GM18951 (cell line): ENCODE measurements at regions not wholly inside any gene's neighbourhood (a gene's known extent, or its start where the extent isn't known, plus 50 kb on each side); places are given as distances from the start of the nearest gene placed in this dataset.

ENCODE experiments used
- POLR2A ChIP-seq: IDR thresholded peaks from 4 replicates; pipeline ENCODE4 v1.6.1; 2011; ENCODE audit warnings: mild to moderate bottlenecking; ENCODE audit not compliant: insufficient read length, insufficient read depth; ENCODE audit errors: extremely low read depth
- in situ Hi-C: fragments of 300-500 bp; cut with MboI; formaldehyde crosslinking; loops from one replicate; pipeline ENCODE4 v1.12.0; 2022; ENCODE audit warnings: low sequenced_read_pairs, mixed read lengths, inconsistent platforms; ENCODE audit not compliant: unreplicated experiment

- no peak for TF ChIP-seq POLR2A
- in situ Hi-C loops = no loop called here
Observed at GRCh38 chr3:193971966-193972365, 164.0 kb upstream of the HES1 start.

GRCh38 chr3:193972832-193973231 is 163.1 kb upstream of the HES1 start:
- in situ Hi-C loops = no loop called here
- TF ChIP-seq POLR2A = no peak

- in situ Hi-C loops = no loop called here
- TF ChIP-seq POLR2A = no peak
Observed at GRCh38 chr3:193974191-193974652, 161.7 kb upstream of the HES1 start.

- TF ChIP-seq POLR2A = no peak
- in situ Hi-C loops = no loop called here
Observed at GRCh38 chr3:193974671-193975535, 161.0 kb upstream of the HES1 start.

GRCh38 chr3:193977622-193978021 is 158.3 kb upstream of the HES1 start:
- in situ Hi-C loops = no loop called here
- no peak for TF ChIP-seq POLR2A

- in situ Hi-C loops = no loop called here
- no peak for TF ChIP-seq POLR2A
Observed at GRCh38 chr3:193978030-193978429, 157.9 kb upstream of the HES1 start.

- TF ChIP-seq POLR2A = no peak
- in situ Hi-C loops = no loop called here
Observed at GRCh38 chr3:193978486-193978885, 157.5 kb upstream of the HES1 start.

- in situ Hi-C loops = no loop called here
- TF ChIP-seq POLR2A = no peak
Observed at GRCh38 chr3:193980326-193980725, 155.6 kb upstream of the HES1 start.

- in situ Hi-C loops = no loop called here
Observed at GRCh38 chr3:193980905-193981304, 155.0 kb upstream of the HES1 start.

GRCh38 chr3:193981504-193981903 is 154.4 kb upstream of the HES1 start:
- in situ Hi-C loops = no loop called here
- no peak for TF ChIP-seq POLR2A

More at GRCh38 chr3:193980905-193981304, 155.0 kb upstream of the HES1 start:
- no peak for TF ChIP-seq POLR2A

GRCh38 chr3:193982258-193982659 is 153.7 kb upstream of the HES1 start:
- TF ChIP-seq POLR2A = no peak

GRCh38 chr3:193983846-193984818 is 151.8 kb upstream of the HES1 start:
- no peak for TF ChIP-seq POLR2A

More at GRCh38 chr3:193982258-193982659, 153.7 kb upstream of the HES1 start:
- in situ Hi-C loops = no loop called here

GRCh38 chr3:193984876-193985275 is 151.1 kb upstream of the HES1 start:
- no peak for TF ChIP-seq POLR2A
- in situ Hi-C loops = no loop called here

More at GRCh38 chr3:193983846-193984818, 151.8 kb upstream of the HES1 start:
- in situ Hi-C loops = no loop called here
